Activated CD4-positive, alpha-beta T cell treated with anti-CD3 and anti-CD28 coated beads, Interleukin-2, Interleukin-4, amounts not matched to agents 100 ng/mL and 50 ng/mL, durations not matched to agents 16 hours and 8 hours (primary cell): ENCODE measurements at regions not wholly inside any gene's neighbourhood (a gene's known extent, or its start where the extent isn't known, plus 50 kb on each side); places are given as distances from the start of the nearest gene placed in this dataset.
A peak's percentile ranks its signal among the peaks of the same experiment; 100 is the strongest.
"Not testable (repeated sequence)": the region's sequence is repeated elsewhere in the genome, so short reads cannot be mapped to it uniquely, and the experiment has no call there.

Experiments used
- DNase-seq: peaks from one replicate; pipeline ENCODE4 v3.0.0-alpha.2; 2020; ENCODE audit warnings: low spot score

- DNase-seq, result not testable (repeated sequence)
Observed at GRCh38 chr21:5103880-5104561, 5417.4 kb upstream of the TPTE start.

GRCh38 chr21:5104562-5104928 lies 5416.8 kb upstream of the TPTE start:
- not testable (repeated sequence) for DNase-seq

- peak; percentile 60 for DNase-seq
Observed at GRCh38 chr21:5105939-5106708, 5415.3 kb upstream of the TPTE start.

- DNase-seq, result not testable (repeated sequence)
Observed at GRCh38 chr21:5106767-5107464, 5414.5 kb upstream of the TPTE start.

GRCh38 chr21:5107637-5108036 lies 5413.7 kb upstream of the TPTE start:
- not testable (repeated sequence) for DNase-seq

- DNase-seq, result not testable (repeated sequence)
Observed at GRCh38 chr21:5108048-5108775, 5413.2 kb upstream of the TPTE start.

GRCh38 chr21:5111197-5111596 lies 5410.2 kb upstream of the TPTE start:
- not testable (repeated sequence) for DNase-seq

- DNase-seq, result not testable (repeated sequence)
Observed at GRCh38 chr21:5113092-5113491, 5408.3 kb upstream of the TPTE start.

- DNase-seq, result not testable (repeated sequence)
Observed at GRCh38 chr21:5114468-5114867, 5406.9 kb upstream of the TPTE start.

GRCh38 chr21:5114893-5115645 lies 5406.3 kb upstream of the TPTE start:
- not testable (repeated sequence) for DNase-seq

- not testable (repeated sequence) for DNase-seq
Observed at GRCh38 chr21:5115646-5116343, 5405.6 kb upstream of the TPTE start.

GRCh38 chr21:5116344-5117123 lies 5404.8 kb upstream of the TPTE start:
- not testable (repeated sequence) for DNase-seq

- not testable (repeated sequence) for DNase-seq
Observed at GRCh38 chr21:5117135-5117534, 5404.2 kb upstream of the TPTE start.

GRCh38 chr21:5117666-5118295 lies 5403.6 kb upstream of the TPTE start:
- DNase-seq, result not testable (repeated sequence)

GRCh38 chr21:5118296-5118679 lies 5403.1 kb upstream of the TPTE start:
- DNase-seq, result peak; percentile 47

GRCh38 chr21:5119179-5119578 lies 5402.2 kb upstream of the TPTE start:
- DNase-seq, result not testable (repeated sequence)

GRCh38 chr21:5121399-5121798 lies 5400.0 kb upstream of the TPTE start:
- DNase-seq, result not testable (repeated sequence)

GRCh38 chr21:5121849-5122248 lies 5399.5 kb upstream of the TPTE start:
- DNase-seq, result not testable (repeated sequence)

- DNase-seq, result peak; percentile 78
Observed at GRCh38 chr21:5123655-5124054, 5397.7 kb upstream of the TPTE start.
